OCI-LY3 (cell line): ENCODE measurements at regions not wholly inside any gene's neighbourhood (a gene's known extent, or its start where the extent isn't known, plus 50 kb on each side); places are given as distances from the start of the nearest gene placed in this dataset.

Experiments
- CTCF ChIP-seq: fragments of 200-600, 300-600 bp; sonication (generic); IDR thresholded peaks from 2 replicates; pipeline ENCODE4 v1.5.1; 2014; ENCODE audit warnings: antibody characterized with exemption, low read length, low read depth
- EZH2phosphoT487 ChIP-seq: fragments of 200-600 bp; shearing (Covaris generic); IDR thresholded peaks from 2 replicates; pipeline ENCODE4 v1.6.1; 2018; ENCODE audit warnings: antibody characterized with exemption, mixed run types, low read depth

- TF ChIP-seq CTCF (peak; percentile 41), EZH2phosphoT487 (no peak)
These were observed 554.1 kb upstream of the OLFM3 start for GRCh38 chr1:102550729-102551384.
